OCI-LY7 (cell line): ENCODE measurements at regions not wholly inside any gene's neighbourhood (a gene's known extent, or its start where the extent isn't known, plus 50 kb on each side); places are given as distances from the start of the nearest gene placed in this dataset.

Experiments used
- CTCF ChIP-seq: fragments of 200-600 bp; sonication (generic); conservative IDR thresholded peaks from 2 replicates; pipeline ENCODE4 v1.5.1; 2014; ENCODE audit warnings: mild to moderate bottlenecking, antibody characterized with exemption, low read length, moderate library complexity, mixed read lengths
- EZH2phosphoT487 ChIP-seq: fragments of 200-600 bp; sonication (generic); IDR thresholded peaks from 2 replicates; pipeline ENCODE4 v1.6.1; 2018; ENCODE audit warnings: low read depth, borderline replicate concordance, mild to moderate bottlenecking, mixed run types, antibody characterized with exemption, low read length, moderate library complexity, mixed read lengths

DNA sequence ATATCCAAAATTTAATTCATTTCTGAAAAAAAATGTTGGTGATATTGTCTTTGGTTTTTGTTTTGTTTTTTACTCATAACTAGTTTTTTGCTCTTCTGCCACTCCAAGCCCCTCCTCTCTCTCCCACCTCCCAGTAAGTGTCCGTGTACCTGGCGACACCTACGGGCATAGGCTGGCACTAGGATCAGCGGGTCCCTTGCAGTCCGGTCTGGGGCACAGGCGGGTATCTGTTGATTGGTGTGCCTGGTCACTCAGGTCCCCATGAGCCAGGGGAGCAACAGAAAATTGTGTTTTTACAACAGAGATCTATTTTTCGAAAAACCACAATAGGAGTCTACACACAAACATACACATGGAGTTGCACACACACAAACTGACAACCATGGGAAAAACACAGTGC, 104.8 kb downstream of the ZIC5 start:
- TF ChIP-seq CTCF (no peak), EZH2phosphoT487 (no peak)
